Lower leg skin (tissue), 4 donors: ENCODE measurements at regions not wholly inside any gene's neighbourhood (a gene's known extent, or its start where the extent isn't known, plus 50 kb on each side); places are given as distances from the start of the nearest gene placed in this dataset.

Experiments used
- DNase-seq, 2 donors: peaks; one replicate each; pipeline ENCODE4 v3.0.0-alpha.2; 2019; ENCODE audit warnings: low spot score in 2 of 2
- H3K4me3 ChIP-seq: fragments of 200-600 bp; sonication (generic); 2 replicates; pipeline ENCODE4 v1.5.1; 2017; ENCODE audit warnings: mild to moderate bottlenecking, low read depth; ENCODE audit not compliant: poor library complexity, severe bottlenecking
- CTCF ChIP-seq, 3 donors: fragments of 450-650 bp; IDR thresholded peaks; one replicate each; pipeline ENCODE4 v1.5.1; 2016; ENCODE audit warnings: antibody characterized with exemption in 3 of 3, mild to moderate bottlenecking in 3 of 3, moderate library complexity in 2 of 3
- POLR2A ChIP-seq, 2 donors: fragments of 450-650 bp; IDR thresholded peaks; one replicate each; pipeline ENCODE4 v1.6.1; 2016 to 2017; ENCODE audit warnings: antibody characterized with exemption in 2 of 2, mild to moderate bottlenecking in 1 of 2, moderate library complexity in 1 of 2
- WGBS, 2 donors: methylation state at CpG; one replicate each; pipeline ENCODE4 v1.1.5; 2018; 5-methylcytosine and 5-hydroxymethylcytosine counted together
- intact Hi-C: fragments of 100-400 bp; cut with DNase I; formaldehyde crosslinking; loops from one replicate; pipeline ENCODE4 v1.15.0; 2023; ENCODE audit warnings: low total_unique reads

- intact Hi-C loops = no loop called here
- DNase-seq = no peak
- H3K4me3 ChIP-seq = no peak overlapping the region
- WGBS, 2 donors = 90% methylated on average over 24 to 25 of the region's 26 CpGs
- TF ChIP-seq CTCF (IDR thresholded peaks at IDR 0.05) (no peak), POLR2A (IDR thresholded peaks at IDR 0.05) (no peak)
These were observed 116.5 kb upstream of the OTOS start for GRCh38 chr2:240256704-240257637.

- intact Hi-C loops = no loop called here
- 91 to 92% methylated on average over 18 to 23 of the region's 23 CpGs for WGBS, 2 donors
- no peak for TF ChIP-seq CTCF (IDR thresholded peaks at IDR 0.05)
- TF ChIP-seq POLR2A (IDR thresholded peaks at IDR 0.05) = no peak
- DNase-seq = no peak
- H3K4me3 ChIP-seq = no peak overlapping the region
These were observed 117.6 kb upstream of the OTOS start for GRCh38 chr2:240257940-240258580.

GRCh38 chr2:240258685-240259084 lies 118.2 kb upstream of the OTOS start:
- WGBS, 2 donors = 86 to 96% methylated on average over 3 to 5 of the region's 10 CpGs
- no peak overlapping the region for H3K4me3 ChIP-seq
- intact Hi-C loops = no loop called here
- DNase-seq = no peak
- TF ChIP-seq POLR2A (IDR thresholded peaks at IDR 0.05) = no peak
- TF ChIP-seq CTCF (IDR thresholded peaks at IDR 0.05) = no peak

GRCh38 chr2:240259201-240259923 lies 118.9 kb upstream of the OTOS start:
- H3K4me3 ChIP-seq = no peak overlapping the region
- TF ChIP-seq POLR2A (IDR thresholded peaks at IDR 0.05) (no peak), CTCF (IDR thresholded peaks at IDR 0.05) (no peak)
- no peak for DNase-seq
- 83 to 85% methylated on average over 15 to 17 of the region's 17 CpGs for WGBS, 2 donors
- intact Hi-C loops = no loop called here

- no peak overlapping the region for H3K4me3 ChIP-seq
- TF ChIP-seq POLR2A (IDR thresholded peaks at IDR 0.05) (no peak), CTCF (IDR thresholded peaks at IDR 0.05) (no peak)
- 62 to 88% methylated on average over 5 to 7 of the region's 7 CpGs for WGBS, 2 donors
- DNase-seq = no peak
- intact Hi-C loops = no loop called here
These were observed 119.6 kb upstream of the OTOS start for GRCh38 chr2:240259924-240260529.
